Activated B cell treated with CpG ODN at 0.5 μM for 24 hours (primary cell): ENCODE measurements at regions not wholly inside any gene's neighbourhood (a gene's known extent, or its start where the extent isn't known, plus 50 kb on each side); places are given as distances from the start of the nearest gene placed in this dataset.

ENCODE experiments used
- ATAC-seq: fragments of 200-7000 bp; cut with Tn5 transposase; one replicate; pipeline ENCODE4 v1.10.0; 2021; ENCODE audit warnings: low read depth, mild to moderate bottlenecking, moderate library complexity
- CTCF ChIA-PET: fragments of 350-600 bp; sonication (Branson Sonifier 250); formaldehyde crosslinking; loops from one replicate; lab custom pipeline; 2021; ENCODE audit warnings: antibody characterized with exemption; lab: Charles Lee
- POLR2A ChIA-PET: fragments of 350-600 bp; sonication (Branson Sonifier 250); formaldehyde crosslinking; loops from one replicate; lab custom pipeline; 2021; ENCODE audit warnings: antibody characterized with exemption; lab: Charles Lee
- DNase-seq: peaks from one replicate; pipeline ENCODE4 v3.0.0; 2022
- H3K27ac Mint-ChIP-seq: one replicate; pipeline ENCODE4 v1.8.0; 2020; ENCODE audit warnings: mixed read lengths
- H3K27me3 Mint-ChIP-seq: one replicate; pipeline ENCODE4 v1.8.0; 2021; ENCODE audit warnings: mixed read lengths
- H3K36me3 Mint-ChIP-seq: one replicate; pipeline ENCODE4 v1.8.0; 2021; ENCODE audit warnings: low read depth, mixed read lengths
- H3K4me1 Mint-ChIP-seq: one replicate; pipeline ENCODE4 v1.8.0; 2021; ENCODE audit warnings: mixed read lengths
- H3K4me3 Mint-ChIP-seq: one replicate; pipeline ENCODE4 v1.8.0; 2020; ENCODE audit warnings: mild to moderate bottlenecking, mixed read lengths
- H3K9me3 Mint-ChIP-seq: one replicate; pipeline ENCODE4 v1.8.0; 2020; ENCODE audit warnings: mixed read lengths
- CTCF ChIP-seq: fragments of 200-600 bp; IDR thresholded peaks from one replicate; pipeline ENCODE4 v1.8.0; 2022; ENCODE audit warnings: antibody characterized with exemption, mild to moderate bottlenecking
- intact Hi-C: fragments of 100-400 bp; cut with micrococcal nuclease; formaldehyde crosslinking; loops from one replicate; pipeline ENCODE4 v1.15.1; 2024

- intact Hi-C loops: no loop called here
Measured at GRCh38 chr11:38948392-38948791, 2350.4 kb upstream of the RAG2 start.

GRCh38 chr11:38937709-38938108 lies 2339.7 kb upstream of the RAG2 start:
- Mint-ChIP-seq H3K4me1 (no peaks in the 10 kb centered on the region), H3K4me3 (no peak overlapping the region), H3K9me3 (peaks cover 8% of the 10 kb centered on the region), H3K36me3 (no peaks in the 10 kb centered on the region), H3K27ac (no peak overlapping the region), H3K27me3 (no peaks in the 10 kb centered on the region)
- ChIA-PET CTCF (no interaction called here), POLR2A (no interaction called here)
- DNase-seq (no peak), ATAC-seq (no peak)
- no peak for TF ChIP-seq CTCF
- intact Hi-C loops: no loop called here

More at GRCh38 chr11:38948392-38948791, 2350.4 kb upstream of the RAG2 start:
- CTCF ChIA-PET: no interaction called here
- no peak for TF ChIP-seq CTCF
- ATAC-seq (no peak), DNase-seq (no peak)
- H3K4me3 Mint-ChIP-seq: no peak overlapping the region
- POLR2A ChIA-PET: no interaction called here
- no peaks in the 10 kb centered on the region for H3K36me3 Mint-ChIP-seq
- H3K27me3 Mint-ChIP-seq: no peaks in the 10 kb centered on the region
- peaks cover 11% of the 10 kb centered on the region for H3K9me3 Mint-ChIP-seq
- H3K27ac Mint-ChIP-seq: no peak overlapping the region
- no peaks in the 10 kb centered on the region for H3K4me1 Mint-ChIP-seq

DNA sequence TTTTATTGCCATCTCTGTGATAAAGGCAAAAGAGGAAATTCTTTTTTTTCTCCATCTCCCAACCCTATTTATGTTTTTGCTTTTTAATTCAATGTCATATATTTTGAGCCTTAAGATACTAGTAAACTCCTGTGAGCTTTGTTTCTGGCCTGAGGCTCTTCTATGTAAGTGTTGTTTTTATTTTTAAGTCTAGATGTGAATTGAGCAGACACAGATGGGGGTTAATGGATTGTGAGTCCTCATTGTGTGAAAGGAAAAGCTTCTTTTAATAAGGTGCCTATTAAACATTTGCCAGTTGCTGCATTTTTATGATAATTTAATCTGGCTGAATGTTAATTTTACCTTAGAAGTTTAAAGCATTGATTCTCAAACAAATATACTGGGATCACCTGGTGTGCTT lies 2337.9 kb upstream of the RAG2 start:
- no peak for DNase-seq
- no peak for TF ChIP-seq CTCF
- Mint-ChIP-seq H3K4me1 (no peaks in the 10 kb centered on the region), H3K27me3 (no peaks in the 10 kb centered on the region), H3K9me3 (peaks cover 18% of the 10 kb centered on the region), H3K4me3 (no peak overlapping the region), H3K27ac (no peak overlapping the region), H3K36me3 (no peaks in the 10 kb centered on the region)
- ChIA-PET POLR2A (no interaction called here), CTCF (no interaction called here)
- no peak for ATAC-seq
- intact Hi-C loops: no loop called here

- no peaks in the 10 kb centered on the region for H3K4me1 Mint-ChIP-seq
- ChIA-PET CTCF (no interaction called here), POLR2A (no interaction called here)
- DNase-seq (no peak), ATAC-seq (no peak)
- H3K27me3 Mint-ChIP-seq: no peaks in the 10 kb centered on the region
- no peak for TF ChIP-seq CTCF
- H3K27ac Mint-ChIP-seq: no peak overlapping the region
- peaks cover 12% of the 10 kb centered on the region for H3K9me3 Mint-ChIP-seq
- H3K36me3 Mint-ChIP-seq: no peaks in the 10 kb centered on the region
- H3K4me3 Mint-ChIP-seq: no peak overlapping the region
- intact Hi-C loops: no loop called here
Measured at GRCh38 chr11:38927993-38928392, 2330.0 kb upstream of the RAG2 start.

GRCh38 chr11:38924644-38925043 lies 2326.6 kb upstream of the RAG2 start:
- no peak for TF ChIP-seq CTCF
- H3K9me3 Mint-ChIP-seq: peaks cover 2% of the 10 kb centered on the region
- intact Hi-C loops: no loop called here
- POLR2A ChIA-PET: no interaction called here
- no peak overlapping the region for H3K27ac Mint-ChIP-seq
- no peaks in the 10 kb centered on the region for H3K36me3 Mint-ChIP-seq
- DNase-seq (no peak), ATAC-seq (no peak)
- H3K4me3 Mint-ChIP-seq: no peak overlapping the region
- CTCF ChIA-PET: no interaction called here
- no peaks in the 10 kb centered on the region for H3K27me3 Mint-ChIP-seq
- H3K4me1 Mint-ChIP-seq: no peaks in the 10 kb centered on the region
